OCI-LY3 (cell line): ENCODE measurements at regions not wholly inside any gene's neighbourhood (a gene's known extent, or its start where the extent isn't known, plus 50 kb on each side); places are given as distances from the start of the nearest gene placed in this dataset.

Experiments used
- H2AFZ ChIP-seq: fragments of 200-600, 300-600 bp; shearing (Covaris generic); 2 replicates; pipeline ENCODE4 v1.6.0; 2014; ENCODE audit warnings: antibody characterized with exemption, low read depth, low read length
- H3K27ac ChIP-seq: fragments of 200-600, 300-600 bp; sonication (generic); 2 replicates; pipeline ENCODE4 v1.5.1; 2014; ENCODE audit warnings: mild to moderate bottlenecking, low read length, moderate library complexity, mixed read lengths
- H3K27me3 ChIP-seq: fragments of 200-600, 300-600 bp; sonication (generic); 2 replicates; pipeline ENCODE4 v1.6.1; 2014; ENCODE audit warnings: low read depth, low read length, mixed read lengths
- H3K36me3 ChIP-seq: fragments of 200-600, 300-600 bp; sonication (generic); replicated peaks from 2 replicates; pipeline ENCODE3; 2014; ENCODE audit warnings: low read depth, low read length, mixed read lengths
- H3K4me1 ChIP-seq: fragments of 300-600, 200-600 bp; sonication (generic); 2 replicates; pipeline ENCODE4 v1.6.1; 2014; ENCODE audit warnings: low read length, mixed read lengths
- H3K4me2 ChIP-seq: fragments of 200-600, 300-600 bp; sonication (generic); 2 replicates; pipeline ENCODE4 v1.6.1; 2014; ENCODE audit warnings: low read length, mixed read lengths
- H3K4me3 ChIP-seq: fragments of 300-600, 200-600 bp; sonication (generic); 2 replicates; pipeline ENCODE4 v1.5.1; 2014; ENCODE audit warnings: antibody characterized with exemption, mild to moderate bottlenecking, low read length, moderate library complexity
- H3K79me2 ChIP-seq: fragments of 300-600, 200-600 bp; shearing (Covaris generic); 2 replicates; pipeline ENCODE4 v1.6.1; 2014; ENCODE audit warnings: mild to moderate bottlenecking, low read length, mixed read lengths
- H3K9ac ChIP-seq: fragments of 300-600, 200-600 bp; shearing (Covaris generic); 2 replicates; pipeline ENCODE4 v1.6.0; 2014; ENCODE audit warnings: mild to moderate bottlenecking, low read length, moderate library complexity
- H3K9me3 ChIP-seq: fragments of 200-600, 300-600 bp; shearing (Covaris generic); 2 replicates; pipeline ENCODE4 v1.6.1; 2014; ENCODE audit warnings: low read length, mixed read lengths; ENCODE audit not compliant: insufficient read depth
- H4K20me1 ChIP-seq: fragments of 200-600, 300-600 bp; sonication (generic); 2 replicates; pipeline ENCODE4 v1.6.1; 2016; ENCODE audit warnings: low read length, mixed read lengths; ENCODE audit not compliant: insufficient read depth
- EZH2phosphoT487 ChIP-seq: fragments of 200-600 bp; shearing (Covaris generic); IDR thresholded peaks from 2 replicates; pipeline ENCODE4 v1.6.1; 2018; ENCODE audit warnings: antibody characterized with exemption, mixed run types, low read depth
- TF ChIP-seq, protein P1 (sequence below): fragments of 200-600, 300-600 bp; sonication (generic); IDR thresholded peaks from 2 replicates; pipeline ENCODE4 v1.5.1; 2014; ENCODE audit warnings: antibody characterized with exemption, low read length, low read depth

DNA sequence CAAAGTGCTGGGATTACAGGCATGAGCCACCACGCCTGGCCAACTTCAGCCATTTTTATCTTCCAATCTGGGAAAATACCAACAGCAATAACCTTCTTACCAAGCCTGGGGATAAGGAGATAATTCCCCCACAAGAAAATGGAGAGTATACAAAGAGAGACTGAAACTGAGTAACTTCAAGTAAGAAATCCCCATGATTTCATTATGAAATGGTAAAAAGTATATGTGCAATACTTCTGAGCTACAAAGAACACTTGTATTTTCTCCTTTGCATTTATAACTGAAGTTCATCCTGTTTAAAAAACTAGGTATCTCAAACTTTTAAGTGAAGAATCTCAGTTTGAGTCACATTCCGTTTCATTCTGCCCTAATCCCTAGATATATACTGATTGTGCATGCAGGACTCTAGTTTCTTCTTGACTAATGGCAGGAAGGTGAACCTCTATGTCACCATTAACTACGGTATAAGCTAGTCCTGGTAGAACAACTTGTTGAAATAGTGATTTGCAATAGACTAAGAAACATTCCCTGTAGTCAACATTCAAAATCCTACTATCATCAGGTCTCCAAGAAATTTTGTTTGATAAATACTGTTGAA, 2071.4 kb downstream of the MAT2B start:
- H3K27me3 ChIP-seq: no peaks in the 10 kb centered on the region
- no peak overlapping the region for H2AFZ ChIP-seq
- H3K36me3 ChIP-seq: no peaks in the 10 kb centered on the region
- H4K20me1 ChIP-seq: no peaks in the 10 kb centered on the region
- H3K4me1 ChIP-seq: no peaks in the 10 kb centered on the region; the same call in 1 of the 2 replicates
- no peak overlapping the region for H3K4me3 ChIP-seq
- H3K9me3 ChIP-seq: no peaks in the 10 kb centered on the region; the same call in 1 of the 2 replicates
- no peaks in the 10 kb centered on the region for H3K79me2 ChIP-seq
- TF ChIP-seq EZH2phosphoT487: no peak
- TF ChIP-seq, protein P1, sequence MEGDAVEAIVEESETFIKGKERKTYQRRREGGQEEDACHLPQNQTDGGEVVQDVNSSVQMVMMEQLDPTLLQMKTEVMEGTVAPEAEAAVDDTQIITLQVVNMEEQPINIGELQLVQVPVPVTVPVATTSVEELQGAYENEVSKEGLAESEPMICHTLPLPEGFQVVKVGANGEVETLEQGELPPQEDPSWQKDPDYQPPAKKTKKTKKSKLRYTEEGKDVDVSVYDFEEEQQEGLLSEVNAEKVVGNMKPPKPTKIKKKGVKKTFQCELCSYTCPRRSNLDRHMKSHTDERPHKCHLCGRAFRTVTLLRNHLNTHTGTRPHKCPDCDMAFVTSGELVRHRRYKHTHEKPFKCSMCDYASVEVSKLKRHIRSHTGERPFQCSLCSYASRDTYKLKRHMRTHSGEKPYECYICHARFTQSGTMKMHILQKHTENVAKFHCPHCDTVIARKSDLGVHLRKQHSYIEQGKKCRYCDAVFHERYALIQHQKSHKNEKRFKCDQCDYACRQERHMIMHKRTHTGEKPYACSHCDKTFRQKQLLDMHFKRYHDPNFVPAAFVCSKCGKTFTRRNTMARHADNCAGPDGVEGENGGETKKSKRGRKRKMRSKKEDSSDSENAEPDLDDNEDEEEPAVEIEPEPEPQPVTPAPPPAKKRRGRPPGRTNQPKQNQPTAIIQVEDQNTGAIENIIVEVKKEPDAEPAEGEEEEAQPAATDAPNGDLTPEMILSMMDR: no peak
- H3K4me2 ChIP-seq: no peak overlapping the region
- H3K27ac ChIP-seq: no peak overlapping the region
- no peak overlapping the region for H3K9ac ChIP-seq

DNA sequence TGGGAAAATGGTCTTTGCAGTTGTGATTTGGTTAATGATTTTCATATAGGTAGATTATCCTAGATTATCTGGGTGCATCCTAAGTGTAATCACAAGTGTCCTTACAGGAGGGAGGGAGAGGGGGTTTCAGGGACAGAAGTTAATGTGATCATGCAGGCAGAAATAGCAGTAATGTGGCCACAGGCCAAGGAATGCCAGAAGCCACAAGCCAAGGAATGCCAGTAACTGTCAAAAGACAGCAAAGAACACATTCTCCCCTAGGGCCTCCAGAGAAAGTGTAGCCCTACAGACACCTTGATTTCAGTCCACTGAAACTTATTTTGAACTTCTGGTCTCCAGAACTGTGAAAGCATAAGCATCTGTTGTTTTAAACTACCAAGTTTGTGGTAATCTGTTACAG, 2074.5 kb downstream of the MAT2B start:
- Histone ChIP-seq H3K4me2 (no peak overlapping the region), H3K27ac (no peak overlapping the region), H3K79me2 (no peaks in the 10 kb centered on the region), H3K27me3 (no peaks in the 10 kb centered on the region), H3K9me3 (no peaks in the 10 kb centered on the region), H4K20me1 (no peaks in the 10 kb centered on the region), H2AFZ (no peak overlapping the region), H3K4me1 (no peaks in the 10 kb centered on the region; the same call in 1 of the 2 replicates), H3K9ac (no peak overlapping the region), H3K36me3 (no peaks in the 10 kb centered on the region), H3K4me3 (no peak overlapping the region)
- TF ChIP-seq, protein P1: no peak
- TF ChIP-seq EZH2phosphoT487: no peak

DNA sequence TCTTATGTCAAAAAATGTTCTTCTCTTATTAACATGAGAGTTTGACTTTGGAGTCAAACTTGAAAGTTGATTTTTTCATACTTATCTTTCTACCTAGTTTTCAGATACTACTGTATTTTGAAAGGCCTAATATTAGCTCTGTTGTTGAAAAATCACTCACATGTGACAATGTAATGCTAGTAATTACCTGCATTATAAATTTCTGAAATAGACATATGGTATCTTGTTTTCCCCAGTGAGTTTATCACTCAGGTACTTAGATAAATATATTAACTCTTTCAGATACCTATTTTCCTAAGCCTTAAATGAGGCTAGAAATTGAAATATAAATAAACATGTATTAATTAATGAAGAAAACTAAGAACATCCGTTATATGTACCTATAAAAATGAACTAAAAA, 2089.3 kb downstream of the MAT2B start:
- Histone ChIP-seq H3K36me3 (no peaks in the 10 kb centered on the region), H4K20me1 (no peaks in the 10 kb centered on the region), H3K27ac (no peak overlapping the region), H3K79me2 (no peaks in the 10 kb centered on the region), H3K9me3 (no peaks in the 10 kb centered on the region), H3K4me2 (no peak overlapping the region), H3K4me1 (no peaks in the 10 kb centered on the region), H3K4me3 (no peak overlapping the region), H3K27me3 (no peaks in the 10 kb centered on the region), H2AFZ (no peak overlapping the region), H3K9ac (no peak overlapping the region)
- TF ChIP-seq, protein P1: no peak
- no peak for TF ChIP-seq EZH2phosphoT487

DNA sequence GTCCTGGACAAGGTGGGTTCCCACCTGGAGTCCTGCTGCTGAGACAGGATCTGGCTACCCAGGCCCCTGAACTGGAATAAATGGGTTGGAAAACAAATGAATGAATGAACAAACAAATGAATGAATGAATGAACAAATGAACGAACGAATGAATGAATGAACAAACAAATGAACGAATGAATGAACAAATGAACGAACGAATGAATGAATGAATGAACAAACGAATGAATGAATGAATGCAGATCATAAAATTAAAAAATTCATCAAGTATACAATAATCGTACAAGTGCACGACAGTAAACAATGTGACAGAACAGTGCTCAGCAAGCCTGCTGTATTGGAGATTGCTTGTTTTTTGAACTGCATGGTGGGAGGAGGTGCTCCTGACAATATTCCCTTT, 2097.1 kb downstream of the MAT2B start:
- H3K27me3 ChIP-seq: no peaks in the 10 kb centered on the region
- no peak overlapping the region for H3K27ac ChIP-seq
- no peak overlapping the region for H3K4me2 ChIP-seq
- H3K79me2 ChIP-seq: no peaks in the 10 kb centered on the region
- no peak for TF ChIP-seq EZH2phosphoT487
- H3K9me3 ChIP-seq: no peaks in the 10 kb centered on the region
- no peaks in the 10 kb centered on the region for H3K4me1 ChIP-seq
- no peak overlapping the region for H2AFZ ChIP-seq
- no peak overlapping the region for H3K9ac ChIP-seq
- no peaks in the 10 kb centered on the region for H3K36me3 ChIP-seq
- no peak overlapping the region for H3K4me3 ChIP-seq
- no peaks in the 10 kb centered on the region for H4K20me1 ChIP-seq

DNA sequence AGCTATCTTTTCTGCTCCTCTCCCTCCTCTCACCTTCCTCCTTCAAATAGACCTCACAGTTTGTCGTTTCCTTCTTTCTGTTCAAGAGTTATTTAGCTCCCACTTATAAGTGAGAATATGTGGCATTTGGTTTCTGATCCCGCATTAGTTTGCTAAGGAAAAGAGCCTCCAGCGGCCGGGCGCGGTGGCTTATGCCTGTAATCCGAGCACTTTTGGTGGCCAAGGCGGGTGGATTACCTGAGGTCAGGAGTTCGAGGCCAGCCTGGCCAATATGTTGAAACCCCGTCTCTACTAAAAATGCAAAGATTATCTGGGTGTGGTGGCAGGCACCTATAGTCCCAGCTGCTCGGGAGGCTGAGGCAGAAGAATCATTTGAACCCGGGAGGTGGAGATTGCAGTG, 2101.6 kb downstream of the MAT2B start:
- H4K20me1 ChIP-seq: no peaks in the 10 kb centered on the region
- H3K36me3 ChIP-seq: no peaks in the 10 kb centered on the region
- TF ChIP-seq, protein P1: no peak
- no peak for TF ChIP-seq EZH2phosphoT487
- H3K9me3 ChIP-seq: no peaks in the 10 kb centered on the region
- H3K4me1 ChIP-seq: no peaks in the 10 kb centered on the region
- H3K27ac ChIP-seq: no peak overlapping the region
- no peaks in the 10 kb centered on the region for H3K27me3 ChIP-seq
- no peak overlapping the region for H3K9ac ChIP-seq
- H3K4me3 ChIP-seq: no peak overlapping the region
- no peak overlapping the region for H2AFZ ChIP-seq
- no peak overlapping the region for H3K4me2 ChIP-seq
- H3K79me2 ChIP-seq: no peaks in the 10 kb centered on the region
